Stimulated activated naive CD4-positive, alpha-beta T cell treated with Interleukin-2 at 50 U/mL for 16 hours (primary cell): ENCODE measurements at regions not wholly inside any gene's neighbourhood (a gene's known extent, or its start where the extent isn't known, plus 50 kb on each side); places are given as distances from the start of the nearest gene placed in this dataset.
"Not testable (repeated sequence)": the region's sequence is repeated elsewhere in the genome, so short reads cannot be mapped to it uniquely, and the experiment has no call there.

Experiments used
- DNase-seq: peaks from one replicate; lab custom pipeline; 2025; lab: John Stamatoyannopoulos, UW

GRCh38 chr2:145411493-145411892 lies 891.6 kb upstream of the ZEB2 start:
- DNase-seq = no peak

DNA sequence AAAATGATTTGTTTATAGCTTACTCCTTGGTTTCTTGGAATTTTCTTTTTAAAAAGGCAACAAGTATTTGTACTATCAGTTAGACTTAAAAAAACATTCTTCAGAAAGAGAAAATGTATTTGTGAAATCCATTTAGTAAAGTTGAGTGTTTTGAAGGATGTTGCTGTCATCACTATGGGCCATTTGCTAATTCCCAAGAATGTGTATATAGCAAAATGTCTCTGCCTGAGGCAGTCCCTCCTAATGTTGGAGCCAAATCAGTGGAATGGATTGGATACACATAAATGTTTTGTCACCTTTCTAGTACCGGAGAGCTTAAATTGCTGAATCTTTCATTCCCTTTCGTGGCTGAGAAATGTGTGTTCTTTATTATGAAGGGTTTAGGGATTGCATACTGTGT lies 890.2 kb upstream of the ZEB2 start:
- DNase-seq = no peak

DNA sequence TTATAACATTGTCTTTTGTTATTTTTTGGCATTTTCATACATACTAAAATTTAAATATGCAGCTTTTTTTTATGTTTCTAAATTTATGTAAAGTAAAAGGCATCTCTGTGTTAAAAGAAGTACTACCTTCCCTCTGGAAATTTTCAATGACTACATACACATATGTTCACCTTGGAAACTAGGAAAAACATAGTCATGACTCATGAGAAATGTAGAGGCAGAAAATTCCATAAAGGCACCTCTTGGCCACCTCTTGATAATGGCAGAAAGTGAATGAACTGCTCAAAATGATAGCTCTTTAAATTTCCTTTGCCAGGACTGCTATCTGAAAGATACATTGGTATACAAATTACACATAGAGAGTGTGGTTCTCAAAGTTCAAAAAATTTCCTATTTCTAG lies 889.1 kb upstream of the ZEB2 start:
- DNase-seq = no peak

- DNase-seq = no peak
These were observed 884.8 kb upstream of the ZEB2 start for GRCh38 chr2:145404690-145405089.

DNA sequence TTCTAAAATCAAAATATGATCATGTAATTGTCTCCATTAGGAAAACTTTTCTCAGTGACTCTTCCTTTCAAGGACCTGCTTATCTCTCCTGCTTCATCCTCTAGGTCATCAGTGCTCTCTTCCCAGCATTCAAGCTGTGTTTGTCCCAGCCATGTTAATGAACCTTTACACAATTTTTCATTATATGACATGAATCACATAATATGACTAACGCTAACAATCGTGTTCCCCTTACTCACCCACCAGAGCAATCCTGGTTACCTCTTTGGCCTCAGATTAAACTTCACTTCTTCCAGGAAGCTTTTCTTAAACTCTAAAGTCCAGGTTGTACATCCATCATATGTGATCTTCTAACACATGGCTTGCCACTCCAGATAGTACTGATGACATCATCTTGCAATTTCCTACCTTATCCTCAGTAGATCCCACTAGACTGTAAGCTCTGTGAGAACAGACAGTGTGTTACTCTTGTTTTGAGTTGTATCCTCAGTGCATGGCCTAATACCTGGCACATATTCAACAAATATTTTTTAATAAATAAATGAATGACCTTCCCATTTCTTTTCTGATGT lies 882.9 kb upstream of the ZEB2 start:
- no peak for DNase-seq

DNA sequence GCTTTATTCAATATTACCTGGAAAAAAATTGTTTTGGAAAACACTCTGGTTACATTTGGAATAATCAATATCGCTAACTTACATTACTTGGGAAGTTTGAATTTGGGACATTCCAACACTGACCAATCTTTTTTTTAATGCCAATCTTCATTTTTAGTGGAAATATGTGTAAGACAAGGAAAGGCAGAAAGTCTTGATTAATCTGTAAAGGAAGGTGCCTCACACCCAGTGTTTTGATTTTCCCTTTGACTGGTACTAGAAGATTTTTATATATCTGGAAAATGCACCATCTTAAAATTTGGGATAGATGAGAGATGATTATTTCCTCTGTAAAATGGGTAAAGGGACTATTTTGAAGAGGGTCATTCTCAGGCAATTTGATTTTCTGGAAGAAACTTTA lies 879.2 kb upstream of the ZEB2 start:
- DNase-seq = no peak

DNA sequence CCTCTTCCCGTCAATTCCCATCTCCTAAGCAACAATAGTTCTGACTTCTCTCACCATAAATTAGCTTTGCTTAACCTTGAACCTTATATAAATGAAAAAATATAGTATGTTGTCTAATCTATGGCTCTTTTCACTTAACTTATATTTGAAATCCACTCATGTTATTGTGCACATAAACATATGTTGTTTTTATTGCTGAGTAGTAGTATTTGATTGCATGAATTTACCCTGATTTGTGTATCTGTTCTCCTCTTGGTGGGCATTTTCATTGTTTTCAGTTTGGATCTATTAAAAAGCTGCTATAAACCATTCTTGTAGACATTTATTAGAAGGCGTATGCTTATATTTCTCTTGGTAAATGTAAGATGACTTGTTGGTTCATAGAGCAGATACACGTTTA lies 874.3 kb upstream of the ZEB2 start:
- no peak for DNase-seq

DNA sequence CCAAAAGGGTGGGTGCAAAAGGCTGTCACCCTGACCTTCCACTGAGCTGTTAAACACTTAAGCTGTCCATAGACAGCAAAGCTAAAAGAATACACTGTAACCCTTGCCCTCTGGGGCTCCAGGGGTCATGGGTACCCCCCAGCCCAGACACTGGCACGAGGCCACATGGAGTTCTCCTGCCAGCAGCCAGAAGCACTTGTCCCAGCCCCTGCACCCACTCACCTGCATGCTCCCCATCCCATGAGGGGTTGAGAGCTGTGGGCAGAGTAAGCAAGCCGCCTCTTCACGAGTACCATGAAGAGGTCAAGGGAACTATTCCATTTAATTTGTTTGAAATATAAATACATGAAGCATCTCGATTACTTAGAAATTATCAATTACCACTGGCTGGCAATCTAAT lies 867.1 kb upstream of the ZEB2 start:
- no peak for DNase-seq

- DNase-seq = no peak
These were observed 864.0 kb upstream of the ZEB2 start for GRCh38 chr2:145383961-145384360.

GRCh38 chr2:145380436-145381017 lies 860.6 kb upstream of the ZEB2 start:
- no peak for DNase-seq

GRCh38 chr2:145379934-145380333 lies 860.0 kb upstream of the ZEB2 start:
- DNase-seq = no peak

DNA sequence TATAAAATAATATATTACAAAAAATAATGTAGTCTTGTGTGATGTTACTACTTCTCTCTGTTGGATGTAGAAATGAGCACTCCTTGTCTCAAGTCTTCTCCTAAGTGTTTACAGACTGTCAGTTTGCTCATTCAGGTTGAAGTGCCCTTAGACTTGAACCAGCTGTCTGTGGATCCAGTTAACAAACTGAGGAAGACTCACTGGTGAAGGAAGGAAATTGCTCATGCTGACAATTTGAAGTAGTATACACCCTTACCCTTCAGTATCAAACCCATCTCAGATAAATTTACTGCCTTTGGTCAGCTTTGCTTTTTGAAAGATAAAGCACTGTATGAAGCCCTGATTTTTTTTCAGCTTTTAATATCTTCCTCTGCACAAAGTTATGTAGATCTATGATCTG lies 854.2 kb upstream of the ZEB2 start:
- no peak for DNase-seq

DNA sequence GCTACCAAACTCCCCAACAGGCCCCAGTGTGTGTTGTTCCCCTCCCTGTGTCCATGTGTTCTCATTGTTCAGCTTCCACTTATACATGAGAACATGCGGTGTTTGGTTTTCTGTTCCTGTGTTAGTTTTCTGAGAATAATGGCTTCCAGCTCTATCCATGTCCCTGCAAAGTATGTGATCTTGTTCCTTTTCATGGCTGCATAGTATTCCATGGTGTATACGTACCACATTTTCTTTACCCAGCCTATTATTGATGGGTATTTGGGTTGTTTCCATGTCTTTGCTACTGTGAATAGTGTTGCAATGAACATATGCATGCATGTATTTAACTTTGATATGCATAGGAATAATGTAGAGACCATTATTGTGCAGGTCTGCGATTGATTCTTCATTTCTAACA lies 847.4 kb upstream of the ZEB2 start:
- DNase-seq = not testable (repeated sequence)

GRCh38 chr2:145366341-145366740 lies 846.4 kb upstream of the ZEB2 start:
- DNase-seq = no peak

GRCh38 chr2:145360129-145360790 lies 840.3 kb upstream of the ZEB2 start:
- no peak for DNase-seq

DNA sequence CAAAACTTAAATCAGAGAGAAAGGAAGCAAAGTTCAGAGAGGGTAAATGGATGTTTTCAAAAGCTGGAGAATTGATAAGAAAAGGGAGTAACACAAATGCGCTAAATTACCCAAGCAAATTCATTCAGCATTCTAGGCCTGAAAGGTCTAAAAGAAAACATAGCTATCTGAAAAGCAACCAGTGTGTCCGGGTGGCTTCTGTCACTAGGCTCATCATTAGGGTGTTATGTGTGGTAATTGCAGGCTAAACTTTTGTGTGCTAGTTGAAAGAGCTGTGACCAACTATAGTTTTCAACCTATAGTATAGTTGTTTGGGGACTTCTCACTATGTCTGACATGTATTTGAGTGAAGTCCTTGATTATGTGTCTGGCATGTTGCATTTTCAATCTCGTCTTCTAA lies 839.6 kb upstream of the ZEB2 start:
- DNase-seq = no peak

DNA sequence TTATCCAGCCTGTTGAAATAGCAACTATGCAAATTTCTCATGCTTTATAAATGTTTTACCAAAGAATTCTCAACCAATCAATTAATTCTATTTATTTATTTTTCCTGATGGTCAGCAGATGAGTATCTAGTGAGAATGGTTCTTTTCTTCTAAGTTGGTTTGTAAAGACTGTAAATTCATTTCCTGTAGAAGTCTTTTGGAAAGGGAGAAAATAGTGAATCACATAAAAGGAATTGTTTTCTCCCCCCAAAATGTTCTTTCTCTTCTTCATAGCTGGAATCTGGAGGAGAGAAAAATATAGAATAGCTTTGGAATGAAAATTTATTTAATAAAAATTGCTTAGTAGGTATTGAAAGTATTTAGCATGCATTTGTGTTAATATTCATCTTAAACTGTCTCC lies 836.1 kb upstream of the ZEB2 start:
- DNase-seq = no peak

DNA sequence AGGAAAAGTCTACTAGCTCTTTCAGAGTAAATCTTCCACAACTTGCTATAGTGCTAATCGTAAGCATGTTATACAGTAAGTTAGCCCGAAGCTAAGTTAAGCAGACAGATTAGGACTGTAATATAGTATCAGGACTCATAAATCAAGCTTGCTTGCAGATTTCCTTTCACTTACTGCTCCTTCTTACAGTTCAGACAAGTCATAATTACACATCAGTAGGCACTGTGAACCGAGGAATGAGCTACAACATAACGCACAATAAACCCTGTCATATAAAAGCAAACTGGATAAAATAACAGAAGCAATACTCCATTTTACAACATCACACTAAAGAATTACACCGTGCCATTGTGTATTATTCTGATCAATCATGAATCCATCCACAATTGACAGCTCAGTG lies 832.6 kb upstream of the ZEB2 start:
- no peak for DNase-seq

DNA sequence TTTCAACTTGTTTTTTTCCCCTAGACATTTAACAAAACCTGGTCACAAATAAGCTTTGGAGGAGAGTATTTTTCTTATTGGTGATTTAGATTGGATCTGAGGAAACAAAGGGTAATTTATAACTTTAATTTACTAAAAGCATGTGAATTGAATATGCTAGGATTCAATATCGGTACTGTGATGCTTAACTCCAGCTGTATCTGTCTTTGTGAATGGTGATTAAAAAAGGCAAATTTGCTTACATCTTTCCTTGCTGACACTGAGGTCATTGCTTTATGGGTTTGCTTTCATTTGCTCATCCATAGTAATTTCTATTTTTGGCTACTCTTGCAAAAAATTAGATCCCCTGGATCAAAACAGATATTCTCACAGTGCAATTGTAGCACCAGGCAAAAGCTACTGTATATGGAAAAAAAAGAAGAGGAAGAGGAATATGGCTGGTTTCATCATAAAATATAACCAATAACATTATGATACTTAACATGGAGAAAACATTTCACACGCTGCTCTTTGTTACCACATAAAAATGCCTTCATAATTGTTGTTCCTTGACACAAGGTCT lies 832.0 kb upstream of the ZEB2 start:
- DNase-seq = no peak

DNA sequence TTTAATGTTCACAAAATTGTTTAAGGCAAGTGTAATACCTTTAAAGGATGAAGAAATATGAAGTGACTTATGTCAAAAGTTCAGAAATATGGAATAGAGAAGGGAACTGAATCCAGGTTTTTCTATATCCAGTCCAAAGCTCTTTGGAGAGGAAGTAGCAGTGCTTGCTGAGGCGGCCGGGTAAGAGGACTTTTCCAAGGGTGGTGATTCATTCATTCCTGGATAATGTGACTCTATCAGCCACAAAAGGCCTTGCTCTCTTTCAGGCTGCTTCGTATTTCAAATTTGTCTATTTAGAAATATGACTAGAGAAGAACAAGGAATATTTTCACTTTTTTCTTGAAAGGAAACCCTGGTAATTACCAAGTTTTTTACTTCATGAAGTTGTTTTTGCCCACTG lies 830.1 kb upstream of the ZEB2 start:
- DNase-seq = no peak

DNA sequence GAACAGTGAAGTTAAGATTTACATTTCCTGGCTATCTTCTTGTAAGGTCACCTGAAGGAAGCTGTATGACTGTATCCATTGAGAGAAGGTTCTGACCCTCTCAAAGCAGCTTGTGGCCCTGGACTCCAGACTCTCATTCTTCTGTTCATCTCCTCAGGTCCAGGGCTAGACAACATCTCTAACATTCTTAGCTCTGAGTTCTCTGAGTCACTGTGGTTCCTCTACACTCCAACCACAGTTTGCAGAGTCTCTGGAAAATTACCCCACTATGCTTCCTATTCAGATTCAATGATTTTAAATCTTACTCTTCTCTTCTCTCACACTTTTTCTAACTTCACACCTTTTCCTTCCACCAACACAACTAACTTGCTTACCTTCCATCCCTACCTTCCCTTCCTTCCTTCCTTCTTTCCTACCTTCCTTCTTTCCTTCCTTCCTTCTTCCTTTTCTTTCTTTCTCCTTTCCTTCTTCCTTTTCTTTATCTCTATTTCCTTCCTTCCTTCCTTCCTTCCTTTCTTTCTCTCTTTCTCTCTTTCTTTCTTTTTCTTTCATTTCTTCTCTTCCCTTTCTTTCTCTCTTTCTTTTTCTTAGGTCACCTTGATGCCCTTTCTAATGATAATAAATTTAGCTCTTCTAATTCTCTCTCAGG lies 824.3 kb upstream of the ZEB2 start:
- no peak for DNase-seq

DNA sequence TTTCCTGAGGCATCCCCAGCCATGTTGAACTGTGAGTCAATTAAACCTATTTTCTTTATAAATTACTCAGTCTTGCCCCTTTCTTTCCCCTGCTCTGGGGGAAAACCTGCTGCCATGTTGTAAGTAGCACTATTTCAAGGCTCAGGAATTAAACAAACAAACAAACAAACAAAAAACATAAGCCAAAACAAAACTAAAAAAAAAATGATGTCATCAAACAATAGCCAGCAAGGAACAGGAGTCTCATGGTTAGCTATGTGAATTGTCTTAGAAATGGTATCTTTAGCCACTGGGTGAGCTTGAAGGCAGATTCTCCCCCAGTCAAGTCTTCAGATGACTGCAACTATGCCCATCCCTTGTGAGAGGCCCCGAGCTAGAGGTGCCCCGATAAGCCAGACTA lies 823.4 kb upstream of the ZEB2 start:
- no peak for DNase-seq

DNA sequence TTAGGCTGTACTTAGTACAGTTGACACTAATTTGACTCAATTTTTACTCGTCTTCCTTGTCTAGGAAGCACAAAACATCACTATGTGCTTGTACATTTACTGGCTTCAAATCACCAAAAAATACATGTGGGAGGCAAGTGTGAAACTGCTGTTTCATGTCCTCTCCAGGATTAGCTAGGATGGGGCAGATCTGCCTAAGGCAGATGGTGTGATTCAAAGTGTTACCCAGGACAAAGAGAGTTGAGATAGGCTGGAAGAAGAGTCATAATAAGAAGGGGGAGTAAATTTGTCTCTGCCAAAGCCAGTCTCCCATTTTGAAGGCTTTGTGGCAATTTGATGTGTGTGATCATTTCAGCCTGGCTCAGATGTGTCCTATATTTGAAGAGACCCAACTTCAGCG lies 821.6 kb upstream of the ZEB2 start:
- no peak for DNase-seq
